Kidney tubule cell (primary cell): ENCODE measurements at regions not wholly inside any gene's neighbourhood (a gene's known extent, or its start where the extent isn't known, plus 50 kb on each side); places are given as distances from the start of the nearest gene placed in this dataset.

Experiments
- DNase-seq: peaks from one replicate; pipeline ENCODE4 v3.0.0-alpha.2; 2018; ENCODE audit warnings: low spot score

- no peak for DNase-seq
Measured at GRCh38 chr5:82850393-82850792, 226.8 kb downstream of the TMEM167A start.

- no peak for DNase-seq
Measured at GRCh38 chr5:82849885-82850284, 227.3 kb downstream of the TMEM167A start.

DNA sequence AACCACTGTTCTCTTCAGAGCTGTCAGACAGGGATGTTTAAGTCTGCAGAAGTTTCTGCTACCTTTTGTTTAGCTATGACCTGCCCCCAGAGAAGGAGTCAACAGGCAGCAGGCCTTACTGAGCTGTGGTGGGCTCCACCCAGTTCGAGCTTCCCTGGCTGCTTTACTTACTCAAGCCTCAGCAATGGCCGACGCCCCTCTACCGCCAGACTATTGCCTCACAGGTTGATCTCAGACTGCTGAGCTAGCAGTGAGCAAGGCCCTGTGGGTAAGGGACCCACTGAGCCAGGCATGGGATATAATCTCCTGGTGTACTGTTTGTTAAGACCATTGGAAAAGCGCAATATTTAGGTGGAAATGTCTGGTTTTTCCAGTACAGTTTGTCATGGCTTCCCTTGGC lies 229.6 kb downstream of the TMEM167A start:
- no peak for DNase-seq

DNA sequence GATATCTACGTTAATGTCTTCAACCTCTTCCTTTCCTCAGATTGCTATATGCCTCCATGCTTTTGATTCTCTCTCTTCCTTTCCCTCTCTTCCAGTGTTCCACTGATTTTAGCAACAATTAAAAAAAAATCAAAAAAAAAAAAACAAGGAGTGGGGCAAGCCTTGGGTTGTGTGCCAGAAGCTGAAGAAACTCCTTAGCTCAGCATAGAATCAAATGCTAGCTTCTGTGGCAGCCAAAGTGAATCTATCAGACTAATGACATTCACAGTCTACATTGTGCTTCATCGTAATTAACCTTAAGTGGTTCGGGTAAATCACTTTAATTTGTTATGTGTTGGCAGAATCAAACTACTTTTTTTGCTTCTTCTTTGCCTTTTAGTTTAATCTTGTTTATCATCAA lies 237.3 kb downstream of the TMEM167A start:
- no peak for DNase-seq

GRCh38 chr5:82835488-82835887 lies 241.7 kb downstream of the TMEM167A start:
- no peak for DNase-seq

DNA sequence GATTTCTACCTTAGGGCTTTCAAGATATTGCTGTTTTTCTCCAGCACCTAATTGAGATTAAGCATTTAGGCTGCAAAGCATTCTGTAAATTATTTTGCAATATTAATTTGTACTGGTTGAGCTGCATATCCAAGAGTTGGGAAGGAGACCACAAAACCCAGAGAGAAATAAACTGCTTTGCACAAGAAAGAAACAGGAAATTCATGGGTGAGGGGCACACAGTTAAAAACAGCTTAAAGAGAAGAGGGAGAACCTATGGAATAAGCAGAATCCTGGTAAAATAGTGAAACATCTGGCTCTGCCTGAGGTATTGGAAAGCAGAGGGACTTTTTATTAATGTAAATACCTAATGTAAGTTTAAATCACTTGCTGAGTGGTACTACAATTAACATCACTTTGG lies 243.0 kb downstream of the TMEM167A start:
- DNase-seq = no peak

- DNase-seq = no peak
Measured at GRCh38 chr5:82833277-82833676, 243.9 kb downstream of the TMEM167A start.

DNA sequence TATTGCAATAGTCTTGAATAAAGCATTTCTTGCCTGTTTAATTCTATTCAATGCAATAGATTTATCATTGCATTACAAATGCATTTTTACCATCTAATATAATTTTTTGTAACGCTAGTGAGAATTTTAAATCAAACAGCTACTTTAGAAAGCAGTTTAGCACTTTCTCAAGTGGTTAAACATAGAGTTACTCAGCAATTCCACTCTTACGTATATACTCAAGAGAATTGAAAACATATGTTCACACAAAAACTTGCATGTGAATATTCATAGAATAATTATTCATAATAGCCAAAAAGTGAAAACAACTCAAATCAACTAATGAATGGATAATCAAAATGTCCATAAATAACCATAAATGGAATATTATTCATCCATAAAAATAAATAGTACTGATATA lies 244.7 kb downstream of the TMEM167A start:
- no peak for DNase-seq

DNA sequence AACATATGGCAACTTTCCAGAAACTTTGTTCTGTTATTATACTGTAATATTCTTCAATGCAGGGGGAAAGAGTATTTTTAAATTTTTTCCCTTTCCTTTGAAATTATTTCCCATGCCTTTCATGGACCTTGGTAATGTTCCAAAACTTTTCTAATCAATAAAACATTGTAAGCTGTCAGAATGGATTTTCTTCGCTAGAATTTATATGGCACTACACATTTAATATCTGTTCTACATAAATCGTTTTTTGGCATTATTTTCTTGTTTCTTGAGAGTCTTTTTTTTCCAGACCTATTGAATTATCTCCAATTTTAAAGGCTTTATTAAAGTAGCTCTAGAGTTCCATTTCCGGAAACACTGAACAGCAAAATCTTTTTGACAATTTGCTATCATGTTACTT lies 249.0 kb downstream of the TMEM167A start:
- DNase-seq = no peak

DNA sequence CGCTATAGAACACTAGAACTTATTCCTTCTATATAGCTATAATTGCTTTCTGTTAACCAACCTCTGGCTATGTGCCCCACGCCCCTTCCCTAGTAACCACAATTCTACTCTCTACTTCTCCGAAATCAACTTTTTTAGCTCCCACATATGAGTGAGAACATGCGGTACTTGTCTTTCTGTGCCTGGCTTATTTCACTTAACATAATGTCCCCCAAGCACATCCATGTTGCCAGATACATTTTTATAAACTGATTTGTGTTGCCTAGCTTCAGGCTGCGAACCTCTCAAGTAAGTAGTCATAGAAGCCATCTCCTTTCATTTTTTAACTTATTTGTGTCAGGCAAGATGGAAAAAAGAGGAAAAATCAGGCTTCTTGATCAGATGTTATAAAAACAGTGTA lies 249.5 kb downstream of the TMEM167A start:
- DNase-seq = no peak

DNA sequence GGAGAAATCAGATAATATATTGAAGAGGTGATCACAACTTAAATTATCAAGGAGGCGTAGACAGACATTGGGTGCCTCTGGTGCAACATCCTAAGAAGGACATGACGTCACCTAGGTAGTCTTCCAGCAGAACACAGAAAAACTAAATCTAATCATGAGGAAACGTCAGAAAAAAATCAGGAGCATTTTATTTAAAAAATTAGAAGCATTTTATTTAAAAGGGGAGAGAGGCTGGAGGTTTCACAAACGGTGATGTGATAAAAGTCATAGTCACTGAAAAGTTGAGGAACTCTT lies 254.6 kb downstream of the TMEM167A start:
- no peak for DNase-seq

DNA sequence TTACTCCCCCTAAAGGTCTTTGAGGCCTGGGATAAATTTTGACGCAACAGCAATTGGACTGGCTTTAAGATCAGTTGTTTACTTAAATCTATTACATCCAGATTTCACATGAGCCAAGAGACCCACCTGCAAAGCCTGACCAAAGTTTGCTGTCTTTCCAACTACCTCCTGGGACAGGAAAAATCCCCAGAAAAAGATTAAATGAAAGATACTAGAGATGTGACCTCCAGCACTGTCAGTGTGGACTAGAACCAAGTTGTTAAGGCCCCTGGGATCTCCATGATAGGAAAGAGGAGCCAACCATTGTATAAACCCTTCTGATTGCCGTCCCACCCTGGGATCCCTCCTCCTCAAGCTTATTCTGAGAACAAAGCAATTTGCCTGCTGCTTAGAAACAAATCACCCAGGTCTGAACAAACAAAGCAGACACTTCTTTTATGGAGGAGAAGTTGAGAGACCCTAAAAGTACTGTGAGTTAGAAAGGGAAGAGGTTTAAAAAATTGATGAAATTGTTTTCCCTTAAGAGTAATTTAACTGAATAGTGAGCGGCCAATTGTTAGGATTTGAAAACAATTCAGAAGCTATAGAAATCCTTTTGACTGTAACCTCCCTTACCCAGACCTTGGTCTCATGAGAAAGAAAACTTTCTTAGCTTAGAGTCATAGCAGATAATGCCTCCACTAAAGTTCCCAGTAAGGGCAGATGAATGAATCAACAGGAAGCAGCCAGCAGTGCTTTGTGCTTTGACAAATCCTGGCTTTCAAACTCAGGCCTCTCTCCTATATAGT lies 255.2 kb downstream of the TMEM167A start:
- DNase-seq = peak; percentile 8

GRCh38 chr5:82820961-82821845 lies 256.0 kb downstream of the TMEM167A start:
- no peak for DNase-seq

DNA sequence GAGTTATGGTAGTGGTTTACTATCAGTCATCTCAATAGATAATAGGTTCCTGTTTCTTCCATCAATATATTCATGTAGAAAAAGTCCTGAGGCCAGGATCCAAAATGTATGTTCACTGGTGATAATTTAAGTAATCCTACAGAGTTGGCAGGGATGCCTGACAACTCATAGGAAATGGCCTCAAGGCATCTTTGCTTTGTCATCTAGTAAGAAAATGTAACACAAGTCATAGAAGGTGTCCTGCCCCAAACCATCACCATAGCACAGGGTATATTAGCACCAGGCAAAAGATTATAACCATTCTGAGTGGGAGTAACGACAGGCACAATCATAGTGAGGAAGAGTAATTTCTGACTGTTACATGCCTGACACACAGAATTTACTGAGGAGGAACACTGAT lies 257.0 kb downstream of the TMEM167A start:
- DNase-seq = no peak

GRCh38 chr5:82817897-82818676 lies 259.1 kb downstream of the TMEM167A start:
- no peak for DNase-seq

GRCh38 chr5:82816926-82817325 lies 260.3 kb downstream of the TMEM167A start:
- no peak for DNase-seq

DNA sequence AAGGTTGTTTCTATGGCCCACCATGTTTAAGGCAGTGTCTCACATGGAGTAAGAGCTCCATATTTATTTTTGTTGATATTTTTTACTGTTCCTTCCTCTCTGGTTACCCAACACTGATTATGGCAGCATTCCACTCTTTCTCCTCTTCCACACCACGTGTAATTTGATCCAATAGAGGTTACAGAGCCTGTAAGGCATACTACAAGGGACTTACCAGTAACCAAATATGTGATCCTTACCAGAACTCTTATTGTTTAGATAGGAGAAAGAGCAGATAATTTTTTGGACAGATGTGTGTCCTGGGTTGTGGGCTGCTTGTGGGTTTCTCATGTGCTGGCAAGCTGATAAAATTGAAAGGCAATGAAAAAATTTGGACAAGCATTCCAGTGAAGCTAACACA lies 261.3 kb downstream of the TMEM167A start:
- DNase-seq = no peak

GRCh38 chr5:82813861-82814260 lies 263.3 kb downstream of the TMEM167A start:
- no peak for DNase-seq

DNA sequence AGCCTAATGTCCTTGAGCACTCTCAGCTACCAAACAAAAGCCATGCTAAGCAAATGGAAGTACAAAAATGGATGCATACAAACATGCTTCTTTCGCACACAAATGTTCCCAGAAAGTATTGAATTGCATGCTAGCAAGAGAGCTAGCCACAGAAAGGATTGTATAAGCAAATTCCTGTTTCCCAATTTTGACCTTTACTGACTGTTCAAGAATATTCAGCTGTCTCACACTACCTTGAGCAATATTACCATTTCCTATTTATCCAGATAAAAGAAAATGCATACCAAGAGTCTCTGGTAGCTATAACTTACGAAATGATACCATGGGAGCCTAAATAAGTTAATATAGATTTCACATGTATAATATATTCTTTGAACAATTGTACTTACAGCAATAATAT lies 264.6 kb downstream of the TMEM167A start:
- no peak for DNase-seq

DNA sequence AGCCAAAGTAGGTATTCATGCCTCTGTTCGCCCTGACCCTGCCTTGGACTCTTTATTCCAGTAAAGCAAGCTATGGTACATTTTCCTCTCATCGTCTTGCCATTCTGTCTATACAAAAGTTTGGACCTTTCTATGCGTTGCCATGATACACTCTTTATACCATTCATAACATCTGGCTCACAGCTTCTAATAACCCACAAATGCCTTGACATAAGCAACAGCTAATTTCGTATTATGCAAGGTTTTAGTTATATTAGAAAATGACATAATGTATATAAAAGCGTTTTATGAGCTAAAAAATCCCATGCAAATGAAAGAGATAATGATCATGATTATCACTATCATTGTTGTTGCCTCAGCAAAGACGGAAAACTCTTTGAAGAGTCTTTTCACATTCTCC lies 265.7 kb downstream of the TMEM167A start:
- no peak for DNase-seq

- DNase-seq = no peak
Measured at GRCh38 chr5:82809420-82810143, 267.6 kb downstream of the TMEM167A start.

GRCh38 chr5:82808960-82809359 lies 268.2 kb downstream of the TMEM167A start:
- DNase-seq = peak; percentile 6
